Astrocyte of the spinal cord (primary cell): ENCODE measurements at regions not wholly inside any gene's neighbourhood (a gene's known extent, or its start where the extent isn't known, plus 50 kb on each side); places are given as distances from the start of the nearest gene placed in this dataset.
"Not testable (repeated sequence)": the region's sequence is repeated elsewhere in the genome, so short reads cannot be mapped to it uniquely, and the experiment has no call there.

ENCODE experiments used
- DNase-seq: peaks from one replicate; pipeline ENCODE4 v3.0.0; 2011; ENCODE audit warnings: low read depth, low spot score
- H3K4me3 ChIP-seq: 2 replicates; pipeline ENCODE4 v1.5.1; 2011; ENCODE audit warnings: low read depth, mild to moderate bottlenecking, low read length, moderate library complexity
- CTCF ChIP-seq: IDR thresholded peaks from 2 replicates; pipeline ENCODE4 v1.5.1; 2012; ENCODE audit warnings: low read depth, mild to moderate bottlenecking, low read length, inconsistent platforms
- in situ Hi-C: cut with HindIII; loops from 2 replicates; pipeline ENCODE4 v1.10.0; 2017; ENCODE audit warnings: low sequenced_read_pairs

- TF ChIP-seq CTCF, result no peak
- in situ Hi-C loops, result no loop called here
- no peak overlapping the region for H3K4me3 ChIP-seq
- DNase-seq, result no peak
Observed at GRCh38 chr16:60137891-60138290, 1403.8 kb upstream of the GOT2 start.

- no peak for TF ChIP-seq CTCF
- in situ Hi-C loops, result no loop called here
- DNase-seq, result no peak
- H3K4me3 ChIP-seq, result no peak overlapping the region
Observed at GRCh38 chr16:60127196-60127595, 1393.1 kb upstream of the GOT2 start.

- H3K4me3 ChIP-seq, DNase-seq, in situ Hi-C loops: not testable (repeated sequence)
Observed at GRCh38 chr16:60126115-60126514, 1392.0 kb upstream of the GOT2 start.

- no peak overlapping the region for H3K4me3 ChIP-seq
- DNase-seq, result no peak
- no peak for TF ChIP-seq CTCF
- in situ Hi-C loops, result no loop called here
Observed at GRCh38 chr16:60123392-60124023, 1389.4 kb upstream of the GOT2 start.

- in situ Hi-C loops, result no loop called here
- DNase-seq, result no peak
Observed at GRCh38 chr16:60120586-60120985, 1386.5 kb upstream of the GOT2 start.

GRCh38 chr16:60110531-60110930 is 1376.4 kb upstream of the GOT2 start:
- no peak for DNase-seq
- in situ Hi-C loops, result no loop called here
- no peak overlapping the region for H3K4me3 ChIP-seq
- no peak for TF ChIP-seq CTCF

More at GRCh38 chr16:60120586-60120985, 1386.5 kb upstream of the GOT2 start:
- H3K4me3 ChIP-seq, result no peak overlapping the region
- TF ChIP-seq CTCF, result no peak

GRCh38 chr16:60107871-60108270 is 1373.8 kb upstream of the GOT2 start:
- no peak for DNase-seq
- in situ Hi-C loops, result no loop called here

More at GRCh38 chr16:60107871-60108270, 1373.8 kb upstream of the GOT2 start:
- no peak for TF ChIP-seq CTCF
- no peak overlapping the region for H3K4me3 ChIP-seq
